Epithelial cell of esophagus (primary cell): ENCODE measurements at regions not wholly inside any gene's neighbourhood (a gene's known extent, or its start where the extent isn't known, plus 50 kb on each side); places are given as distances from the start of the nearest gene placed in this dataset.

Experiments
- DNase-seq: peaks from one replicate; pipeline ENCODE4 v3.0.0; 2010; ENCODE audit warnings: low read depth
- H3K4me3 ChIP-seq: 2 replicates; pipeline ENCODE4 v1.5.1; 2011; ENCODE audit warnings: mild to moderate bottlenecking, low read length, control low read depth
- TF ChIP-seq, protein P1 (sequence below): IDR thresholded peaks from 2 replicates; pipeline ENCODE4 v1.5.1; 2011; ENCODE audit warnings: low read depth, mild to moderate bottlenecking, low read length, control low read depth, inconsistent platforms; ENCODE audit not compliant: insufficient read depth; ENCODE audit errors: missing control alignments

DNA sequence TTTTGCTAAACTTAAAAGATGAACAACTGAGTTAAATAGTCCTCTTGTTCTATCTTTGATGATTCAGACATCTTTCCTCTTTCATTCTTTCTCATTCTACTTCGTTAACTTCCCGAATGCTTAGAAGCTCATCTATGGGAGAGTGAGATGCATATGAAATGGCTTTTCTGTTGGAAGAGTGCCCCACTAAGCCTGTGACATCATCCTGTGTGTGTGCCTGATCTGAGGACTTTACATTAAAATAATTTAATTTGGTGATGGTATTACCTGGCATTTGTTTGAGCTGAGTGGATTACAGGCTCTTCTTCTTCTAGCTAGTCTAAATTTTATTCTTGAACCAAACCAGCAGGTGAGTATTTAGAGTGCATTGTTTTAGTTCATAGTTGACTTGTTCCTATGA lies 626.5 kb downstream of the QKI start:
- H3K4me3 ChIP-seq: no peak overlapping the region
- TF ChIP-seq, protein P1, sequence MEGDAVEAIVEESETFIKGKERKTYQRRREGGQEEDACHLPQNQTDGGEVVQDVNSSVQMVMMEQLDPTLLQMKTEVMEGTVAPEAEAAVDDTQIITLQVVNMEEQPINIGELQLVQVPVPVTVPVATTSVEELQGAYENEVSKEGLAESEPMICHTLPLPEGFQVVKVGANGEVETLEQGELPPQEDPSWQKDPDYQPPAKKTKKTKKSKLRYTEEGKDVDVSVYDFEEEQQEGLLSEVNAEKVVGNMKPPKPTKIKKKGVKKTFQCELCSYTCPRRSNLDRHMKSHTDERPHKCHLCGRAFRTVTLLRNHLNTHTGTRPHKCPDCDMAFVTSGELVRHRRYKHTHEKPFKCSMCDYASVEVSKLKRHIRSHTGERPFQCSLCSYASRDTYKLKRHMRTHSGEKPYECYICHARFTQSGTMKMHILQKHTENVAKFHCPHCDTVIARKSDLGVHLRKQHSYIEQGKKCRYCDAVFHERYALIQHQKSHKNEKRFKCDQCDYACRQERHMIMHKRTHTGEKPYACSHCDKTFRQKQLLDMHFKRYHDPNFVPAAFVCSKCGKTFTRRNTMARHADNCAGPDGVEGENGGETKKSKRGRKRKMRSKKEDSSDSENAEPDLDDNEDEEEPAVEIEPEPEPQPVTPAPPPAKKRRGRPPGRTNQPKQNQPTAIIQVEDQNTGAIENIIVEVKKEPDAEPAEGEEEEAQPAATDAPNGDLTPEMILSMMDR: no peak
- no peak for DNase-seq

DNA sequence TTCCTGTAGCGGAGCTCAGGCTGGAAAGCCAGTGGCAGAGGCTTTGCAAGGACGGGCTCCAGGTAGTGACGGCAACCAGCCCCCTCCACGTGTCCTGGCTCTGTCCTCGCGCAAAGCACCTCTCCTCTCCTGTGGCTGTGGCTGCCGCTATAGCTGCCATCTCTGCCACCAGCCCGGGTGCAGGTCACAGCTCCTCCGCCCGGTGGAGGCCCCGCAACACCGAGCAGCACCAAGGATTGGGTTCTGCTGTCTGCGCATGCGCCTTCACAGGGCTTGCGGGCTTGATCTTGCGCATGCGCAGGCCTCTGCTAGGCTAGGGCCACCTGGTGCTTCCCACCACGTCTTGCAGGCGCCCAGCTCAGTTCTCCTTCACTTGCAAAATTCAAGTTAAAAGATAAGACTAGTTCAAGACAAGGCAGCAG lies 625.4 kb downstream of the QKI start:
- no peak overlapping the region for H3K4me3 ChIP-seq
- no peak for DNase-seq
- TF ChIP-seq, protein P1: no peak

DNA sequence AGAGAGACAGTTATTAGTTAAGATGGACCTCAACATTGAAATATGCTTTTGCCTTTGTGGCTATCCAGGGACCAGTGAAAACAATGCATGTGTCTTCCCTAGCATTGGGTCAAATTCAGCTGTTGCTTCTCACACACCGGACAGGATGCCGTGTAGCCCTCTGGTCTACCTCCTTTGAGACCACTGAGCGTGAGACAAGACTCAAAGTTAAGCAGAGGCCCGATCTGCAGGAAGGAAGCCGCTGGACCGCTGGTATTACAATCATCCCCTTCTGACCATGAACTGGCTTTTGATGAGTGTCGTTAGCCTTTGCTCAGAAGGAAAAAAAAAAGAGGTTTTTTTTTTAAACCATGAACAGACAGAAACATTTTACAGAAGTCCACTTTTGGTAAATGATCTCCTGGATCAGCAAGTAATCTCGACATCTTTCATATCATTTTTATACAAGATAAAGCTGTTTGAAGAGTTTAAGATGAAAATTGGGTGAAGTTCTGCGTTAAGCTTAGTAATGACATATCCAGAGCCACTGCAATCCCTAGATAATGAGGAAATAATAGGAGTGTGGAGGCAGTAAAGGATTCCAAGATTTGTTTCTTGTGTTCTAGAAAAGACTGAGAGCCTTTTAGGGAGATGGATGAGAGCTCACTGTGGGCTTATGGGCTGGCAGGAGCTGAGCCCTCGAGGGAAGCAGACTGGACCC lies 622.8 kb downstream of the QKI start:
- no peak overlapping the region for H3K4me3 ChIP-seq
- DNase-seq: no peak
- TF ChIP-seq, protein P1: no peak

DNA sequence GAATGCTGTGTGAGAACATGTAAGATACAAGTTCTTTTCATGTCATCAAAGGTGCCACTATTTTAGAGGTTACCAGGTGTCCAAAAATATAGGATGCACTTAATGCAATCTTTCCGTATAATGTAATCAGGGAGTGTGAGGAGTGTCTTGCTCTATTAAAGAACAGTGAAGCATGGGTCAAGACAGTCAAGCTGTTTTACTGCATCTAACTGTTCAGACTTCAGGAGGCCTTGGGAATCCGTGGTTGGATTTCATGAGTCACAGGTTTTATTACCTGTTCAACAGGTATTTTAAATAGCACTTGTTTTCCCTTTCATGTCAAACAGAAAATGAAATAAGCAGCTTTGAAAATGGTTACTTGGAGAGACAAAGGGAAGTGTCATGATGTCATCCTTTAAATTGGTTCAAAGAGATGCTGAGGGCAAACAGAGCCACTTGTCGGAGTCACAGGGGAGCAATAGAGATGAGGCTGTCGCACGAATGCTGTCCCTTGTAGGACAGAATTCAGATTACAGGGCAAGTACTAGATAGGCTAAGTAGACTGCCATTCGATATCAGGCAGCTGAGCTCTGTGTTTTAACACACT lies 621.5 kb downstream of the QKI start:
- TF ChIP-seq, protein P1: no peak
- H3K4me3 ChIP-seq: no peak overlapping the region
- DNase-seq: no peak

DNA sequence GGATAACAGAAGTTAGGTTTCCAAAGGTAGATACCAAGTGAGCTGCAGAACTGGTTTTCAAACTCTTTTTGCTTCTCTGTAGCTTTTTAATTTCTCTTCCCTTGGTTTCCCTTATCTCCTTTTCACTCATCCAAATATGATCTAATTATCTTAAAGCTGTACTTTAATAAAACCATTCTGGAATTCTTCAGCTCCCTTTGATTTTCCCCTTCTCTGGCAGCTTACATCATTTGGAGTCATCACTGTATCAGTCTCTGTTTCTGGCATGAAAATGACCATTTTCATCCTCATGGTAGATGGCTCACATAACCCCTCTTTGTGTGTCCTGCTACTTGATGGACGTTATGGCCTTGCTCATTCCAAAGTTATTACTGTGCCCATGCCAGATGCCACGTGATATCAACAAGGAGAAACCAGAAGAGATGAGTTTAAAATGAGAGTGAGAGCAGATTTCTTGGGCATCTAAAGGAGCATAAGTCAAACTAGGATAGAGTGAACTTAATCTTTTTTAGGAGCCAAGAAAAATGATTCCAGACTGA lies 620.2 kb downstream of the QKI start:
- TF ChIP-seq, protein P1: no peak
- H3K4me3 ChIP-seq: no peak overlapping the region
- DNase-seq: no peak

DNA sequence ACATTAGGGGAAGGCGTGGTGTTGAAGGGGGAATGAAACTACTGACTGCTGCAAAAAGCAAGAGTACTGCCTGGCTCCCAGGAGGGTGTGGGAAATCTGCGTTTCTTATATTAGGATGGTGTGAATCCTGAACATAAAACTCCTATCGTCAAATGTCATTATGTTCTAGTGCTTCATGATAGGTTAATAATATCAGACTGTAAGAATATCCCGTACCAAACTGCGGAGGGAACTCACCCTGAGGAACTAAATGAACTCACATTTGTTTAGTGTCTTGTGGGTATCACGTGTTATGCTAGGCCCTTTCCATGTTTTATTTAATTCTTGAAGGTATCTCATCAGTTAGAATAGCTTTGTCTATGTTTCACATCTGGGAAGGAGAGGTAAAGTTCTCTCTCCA lies 610.7 kb downstream of the QKI start:
- TF ChIP-seq, protein P1: no peak
- no peak for DNase-seq
- H3K4me3 ChIP-seq: no peak overlapping the region
